ENCODE measurements at regions not wholly inside any gene's neighbourhood (a gene's known extent, or its start where the extent isn't known, plus 50 kb on each side); places are given as distances from the start of the nearest gene placed in this dataset.

- TF ChIP-seq CTCF (conservative IDR thresholded peaks at IDR 0.05) = no peak
- H3K27ac ChIP-seq = no peak overlapping the region
Observed at GRCh38 chr5:102040326-102040725, 255.8 kb downstream of the SLCO4C1 start.

GRCh38 chr5:102036927-102037326, 259.2 kb downstream of the SLCO4C1 start:
- no peak overlapping the region for H3K27ac ChIP-seq
- no peak for TF ChIP-seq CTCF (conservative IDR thresholded peaks at IDR 0.05)

- TF ChIP-seq CTCF (conservative IDR thresholded peaks at IDR 0.05) = no peak
- no peak overlapping the region for H3K27ac ChIP-seq
Observed at GRCh38 chr5:102031711-102032110, 264.4 kb downstream of the SLCO4C1 start.

- no peak overlapping the region for H3K27ac ChIP-seq
- no peak for TF ChIP-seq CTCF (conservative IDR thresholded peaks at IDR 0.05)
Observed at GRCh38 chr5:102018690-102019089, 277.4 kb downstream of the SLCO4C1 start.

- TF ChIP-seq CTCF (conservative IDR thresholded peaks at IDR 0.05) = no peak
- H3K27ac ChIP-seq = no peak overlapping the region
Observed at GRCh38 chr5:102018279-102018678, 277.8 kb downstream of the SLCO4C1 start.

GRCh38 chr5:102014371-102014770, 281.7 kb downstream of the SLCO4C1 start:
- no peak overlapping the region for H3K27ac ChIP-seq
- TF ChIP-seq CTCF (conservative IDR thresholded peaks at IDR 0.05) = no peak

GRCh38 chr5:102010644-102011043, 285.4 kb downstream of the SLCO4C1 start:
- TF ChIP-seq CTCF (conservative IDR thresholded peaks at IDR 0.05) = no peak
- no peak overlapping the region for H3K27ac ChIP-seq

GRCh38 chr5:101997235-101997634, 298.8 kb downstream of the SLCO4C1 start:
- H3K27ac ChIP-seq = no peak overlapping the region
- TF ChIP-seq CTCF (conservative IDR thresholded peaks at IDR 0.05) = no peak

All from VCaP (cell line).